ENCODE measurements at regions not wholly inside any gene's neighbourhood (a gene's known extent, or its start where the extent isn't known, plus 50 kb on each side); places are given as distances from the start of the nearest gene placed in this dataset.

- TF ChIP-seq CTCF (IDR thresholded peaks at IDR 0.05; ENCODE audit: low read depth, low read length, poor library complexity, severe bottlenecking) (no peak), EZH2phosphoT487 (IDR thresholded peaks at IDR 0.05; ENCODE audit: borderline replicate concordance, low read length) (no peak)
- H3K27ac ChIP-seq (ENCODE audit: low read depth, low read length): no peak overlapping the region
- H3K79me2 ChIP-seq (ENCODE audit: control insufficient read depth, low read length): no peaks in the 10 kb centered on the region
Measured at GRCh38 chr10:8554574-8554973, 500.1 kb downstream of the GATA3 start.

GRCh38 chr10:8556321-8556720, 501.8 kb downstream of the GATA3 start:
- Histone ChIP-seq H3K4me3 (ENCODE audit: low read length) (no peak overlapping the region), H3K27ac (ENCODE audit: low read depth, low read length) (no peak overlapping the region), H3K4me1 (ENCODE audit: control insufficient read depth, low read length) (no peaks in the 10 kb centered on the region), H3K27me3 (ENCODE audit: control insufficient read depth, low read length) (no peaks in the 10 kb centered on the region), H3K4me2 (ENCODE audit: low read length) (no peak overlapping the region), H3K9me3 (ENCODE audit: control insufficient read depth, insufficient read depth, low read length) (no peaks in the 10 kb centered on the region), H4K20me1 (ENCODE audit: control insufficient read depth, insufficient read depth, low read depth, low read length) (no peaks in the 10 kb centered on the region), H3K9me2 (replicated peaks; ENCODE audit: control insufficient read depth, low read length) (no peaks in the 10 kb centered on the region), H3K79me2 (ENCODE audit: control insufficient read depth, low read length) (no peaks in the 10 kb centered on the region), H3K36me3 (ENCODE audit: control insufficient read depth, low read length) (no peaks in the 10 kb centered on the region), H3F3A (ENCODE audit: control insufficient read depth, insufficient read depth) (no peaks in the 10 kb centered on the region)
- TF ChIP-seq EZH2phosphoT487 (IDR thresholded peaks at IDR 0.05; ENCODE audit: borderline replicate concordance, low read length) (no peak), CTCF (IDR thresholded peaks at IDR 0.05; ENCODE audit: low read depth, low read length, poor library complexity, severe bottlenecking) (no peak)

More at GRCh38 chr10:8554574-8554973, 500.1 kb downstream of the GATA3 start:
- Histone ChIP-seq H3K4me3 (ENCODE audit: low read length) (no peak overlapping the region), H3F3A (ENCODE audit: control insufficient read depth, insufficient read depth) (no peaks in the 10 kb centered on the region), H4K20me1 (ENCODE audit: control insufficient read depth, insufficient read depth, low read depth, low read length) (no peaks in the 10 kb centered on the region), H3K36me3 (ENCODE audit: control insufficient read depth, low read length) (no peaks in the 10 kb centered on the region), H3K27me3 (ENCODE audit: control insufficient read depth, low read length) (no peaks in the 10 kb centered on the region), H3K9me2 (replicated peaks; ENCODE audit: control insufficient read depth, low read length) (no peaks in the 10 kb centered on the region), H3K9me3 (ENCODE audit: control insufficient read depth, insufficient read depth, low read length) (no peaks in the 10 kb centered on the region), H3K4me2 (ENCODE audit: low read length) (no peak overlapping the region), H3K4me1 (ENCODE audit: control insufficient read depth, low read length) (no peaks in the 10 kb centered on the region)

- Histone ChIP-seq H3K9me2 (replicated peaks; ENCODE audit: control insufficient read depth, low read length) (no peaks in the 10 kb centered on the region), H4K20me1 (ENCODE audit: control insufficient read depth, insufficient read depth, low read depth, low read length) (no peaks in the 10 kb centered on the region), H3F3A (ENCODE audit: control insufficient read depth, insufficient read depth) (no peaks in the 10 kb centered on the region), H3K4me3 (ENCODE audit: low read length) (no peak overlapping the region), H3K27me3 (ENCODE audit: control insufficient read depth, low read length) (no peaks in the 10 kb centered on the region), H3K9me3 (ENCODE audit: control insufficient read depth, insufficient read depth, low read length) (no peaks in the 10 kb centered on the region), H3K27ac (ENCODE audit: low read depth, low read length) (no peak overlapping the region), H3K36me3 (ENCODE audit: control insufficient read depth, low read length) (no peaks in the 10 kb centered on the region), H3K4me2 (ENCODE audit: low read length) (no peak overlapping the region), H3K4me1 (ENCODE audit: control insufficient read depth, low read length) (no peaks in the 10 kb centered on the region), H3K79me2 (ENCODE audit: control insufficient read depth, low read length) (no peaks in the 10 kb centered on the region)
- TF ChIP-seq CTCF (IDR thresholded peaks at IDR 0.05; ENCODE audit: low read depth, low read length, poor library complexity, severe bottlenecking): no peak
- TF ChIP-seq EZH2phosphoT487 (IDR thresholded peaks at IDR 0.05; ENCODE audit: borderline replicate concordance, low read length): no peak
Measured at GRCh38 chr10:8563478-8563877, 509.0 kb downstream of the GATA3 start.

- Histone ChIP-seq H3K36me3 (ENCODE audit: control insufficient read depth, low read length) (no peaks in the 10 kb centered on the region), H4K20me1 (ENCODE audit: control insufficient read depth, insufficient read depth, low read depth, low read length) (no peaks in the 10 kb centered on the region), H3K27ac (ENCODE audit: low read depth, low read length) (no peak overlapping the region), H3K79me2 (ENCODE audit: control insufficient read depth, low read length) (no peaks in the 10 kb centered on the region), H3K27me3 (ENCODE audit: control insufficient read depth, low read length) (no peaks in the 10 kb centered on the region), H3K4me2 (ENCODE audit: low read length) (no peak overlapping the region), H3K4me1 (ENCODE audit: control insufficient read depth, low read length) (no peaks in the 10 kb centered on the region), H3K9me2 (replicated peaks; ENCODE audit: control insufficient read depth, low read length) (no peaks in the 10 kb centered on the region), H3F3A (ENCODE audit: control insufficient read depth, insufficient read depth) (no peaks in the 10 kb centered on the region), H3K4me3 (ENCODE audit: low read length) (no peak overlapping the region), H3K9me3 (ENCODE audit: control insufficient read depth, insufficient read depth, low read length) (no peaks in the 10 kb centered on the region)
- TF ChIP-seq EZH2phosphoT487 (IDR thresholded peaks at IDR 0.05; ENCODE audit: borderline replicate concordance, low read length): no peak
- TF ChIP-seq CTCF (IDR thresholded peaks at IDR 0.05; ENCODE audit: low read depth, low read length, poor library complexity, severe bottlenecking): no peak
Measured at GRCh38 chr10:8566737-8567136, 512.2 kb downstream of the GATA3 start.

All from DOHH2 (cell line).